ENCODE measurements at regions not wholly inside any gene's neighbourhood (a gene's known extent, or its start where the extent isn't known, plus 50 kb on each side); places are given as distances from the start of the nearest gene placed in this dataset.

DNA sequence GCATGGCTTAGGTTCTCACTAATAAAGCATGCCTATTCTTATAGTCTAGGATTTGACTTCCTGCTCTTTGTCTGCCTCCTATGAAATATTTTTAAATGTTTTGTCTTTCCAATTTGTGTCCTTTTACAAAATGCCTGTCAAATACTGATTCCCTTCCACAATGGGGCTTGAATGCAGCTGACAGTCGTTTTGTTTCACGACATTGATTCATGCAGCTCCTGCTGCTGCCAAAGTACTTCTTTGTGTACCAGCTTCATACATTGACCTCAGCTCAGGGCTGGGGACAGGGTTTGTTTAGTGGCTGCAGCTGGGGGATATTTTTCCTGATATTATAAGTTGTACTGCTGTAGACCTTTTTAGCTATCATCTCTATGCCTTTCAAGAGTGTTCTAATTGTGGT is 371.9 kb upstream of the CHRM2 start:
- Histone ChIP-seq H3K9me3 (no peaks in the 10 kb centered on the region), H3K4me1 (no peaks in the 10 kb centered on the region), H3K27me3 (no peaks in the 10 kb centered on the region), H3K27ac (no peak overlapping the region), H3K4me3 (no peak overlapping the region), H3K36me3 (no peaks in the 10 kb centered on the region)
- TF ChIP-seq, protein P1, sequence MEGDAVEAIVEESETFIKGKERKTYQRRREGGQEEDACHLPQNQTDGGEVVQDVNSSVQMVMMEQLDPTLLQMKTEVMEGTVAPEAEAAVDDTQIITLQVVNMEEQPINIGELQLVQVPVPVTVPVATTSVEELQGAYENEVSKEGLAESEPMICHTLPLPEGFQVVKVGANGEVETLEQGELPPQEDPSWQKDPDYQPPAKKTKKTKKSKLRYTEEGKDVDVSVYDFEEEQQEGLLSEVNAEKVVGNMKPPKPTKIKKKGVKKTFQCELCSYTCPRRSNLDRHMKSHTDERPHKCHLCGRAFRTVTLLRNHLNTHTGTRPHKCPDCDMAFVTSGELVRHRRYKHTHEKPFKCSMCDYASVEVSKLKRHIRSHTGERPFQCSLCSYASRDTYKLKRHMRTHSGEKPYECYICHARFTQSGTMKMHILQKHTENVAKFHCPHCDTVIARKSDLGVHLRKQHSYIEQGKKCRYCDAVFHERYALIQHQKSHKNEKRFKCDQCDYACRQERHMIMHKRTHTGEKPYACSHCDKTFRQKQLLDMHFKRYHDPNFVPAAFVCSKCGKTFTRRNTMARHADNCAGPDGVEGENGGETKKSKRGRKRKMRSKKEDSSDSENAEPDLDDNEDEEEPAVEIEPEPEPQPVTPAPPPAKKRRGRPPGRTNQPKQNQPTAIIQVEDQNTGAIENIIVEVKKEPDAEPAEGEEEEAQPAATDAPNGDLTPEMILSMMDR (IDR thresholded peaks at IDR 0.05): no peak
- TF ChIP-seq POLR2A (IDR thresholded peaks at IDR 0.05): no peak
- WGBS (ENCODE audit: insufficient coverage, low coverage, low lambda C conversion rate, missing lambda C conversion rate): 44% methylated on average over 2 of the region's 2 CpGs
- intact Hi-C loops (cut with DNase I): no loop called here
- DNase-seq (no peak), ATAC-seq (no peak)

DNA sequence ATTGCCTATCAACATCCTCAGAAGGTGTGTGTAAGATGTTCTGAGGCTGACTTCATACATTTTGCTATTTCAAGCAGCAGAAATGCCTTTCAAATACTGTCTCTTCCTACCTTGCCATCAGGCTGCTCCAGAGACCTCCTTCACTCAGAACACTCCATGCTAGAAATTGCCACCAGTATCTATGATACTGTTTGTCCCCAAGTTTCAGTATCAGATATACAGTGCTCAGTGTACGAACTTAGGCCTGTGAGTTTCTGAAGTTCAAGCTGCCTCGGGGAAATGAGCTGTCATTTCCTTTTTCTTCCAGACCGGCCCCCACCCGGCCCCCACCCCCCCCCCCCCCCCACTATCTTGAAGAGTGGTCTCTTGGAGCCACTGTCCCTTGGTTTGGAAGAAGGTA is 373.4 kb upstream of the CHRM2 start:
- H3K36me3 ChIP-seq: no peaks in the 10 kb centered on the region
- no peak for ATAC-seq
- H3K27me3 ChIP-seq: no peaks in the 10 kb centered on the region

DNA sequence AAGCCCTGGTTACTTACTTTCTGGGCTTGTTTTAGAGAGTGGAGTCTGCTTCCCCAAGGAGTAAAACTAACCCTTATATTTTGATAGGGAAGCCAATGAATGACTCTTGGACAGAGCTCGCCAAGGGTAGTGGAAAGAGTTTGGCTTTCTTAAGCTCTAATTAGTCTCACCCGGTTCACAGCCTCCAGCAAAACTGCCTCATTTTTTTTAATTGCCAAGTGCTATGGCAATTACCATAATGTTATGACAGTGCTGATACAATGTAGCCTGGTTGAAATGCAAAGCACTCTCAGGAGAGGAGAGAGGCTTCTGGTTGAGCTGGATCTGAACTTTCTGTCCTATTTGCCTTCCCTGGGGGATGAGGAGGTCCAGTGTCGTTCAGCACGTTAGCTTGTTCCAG is 376.1 kb upstream of the CHRM2 start:
- ATAC-seq (no peak), DNase-seq (no peak)
- no peaks in the 10 kb centered on the region for H3K4me1 ChIP-seq
- TF ChIP-seq POLR2A (IDR thresholded peaks at IDR 0.05): no peak
- TF ChIP-seq, protein P1 (IDR thresholded peaks at IDR 0.05): no peak
- 44% methylated on average over 4 of the region's 4 CpGs for WGBS (ENCODE audit: insufficient coverage, low coverage, low lambda C conversion rate, missing lambda C conversion rate)
- no peaks in the 10 kb centered on the region for H3K27me3 ChIP-seq
- H3K36me3 ChIP-seq: no peaks in the 10 kb centered on the region
- intact Hi-C loops (cut with DNase I): no loop called here
- H3K27ac ChIP-seq: no peak overlapping the region
- no peaks in the 10 kb centered on the region for H3K9me3 ChIP-seq
- H3K4me3 ChIP-seq: no peak overlapping the region

More for the DNA sequence above, 373.4 kb upstream of the CHRM2 start:
- Histone ChIP-seq H3K4me1 (no peaks in the 10 kb centered on the region), H3K9me3 (no peaks in the 10 kb centered on the region), H3K4me3 (no peak overlapping the region), H3K27ac (no peak overlapping the region)
- no peak for DNase-seq
- intact Hi-C loops (cut with DNase I): no loop called here
- 48% methylated on average over 4 of the region's 4 CpGs for WGBS (ENCODE audit: insufficient coverage, low coverage, low lambda C conversion rate, missing lambda C conversion rate)
- no peak for TF ChIP-seq POLR2A (IDR thresholded peaks at IDR 0.05)

DNA sequence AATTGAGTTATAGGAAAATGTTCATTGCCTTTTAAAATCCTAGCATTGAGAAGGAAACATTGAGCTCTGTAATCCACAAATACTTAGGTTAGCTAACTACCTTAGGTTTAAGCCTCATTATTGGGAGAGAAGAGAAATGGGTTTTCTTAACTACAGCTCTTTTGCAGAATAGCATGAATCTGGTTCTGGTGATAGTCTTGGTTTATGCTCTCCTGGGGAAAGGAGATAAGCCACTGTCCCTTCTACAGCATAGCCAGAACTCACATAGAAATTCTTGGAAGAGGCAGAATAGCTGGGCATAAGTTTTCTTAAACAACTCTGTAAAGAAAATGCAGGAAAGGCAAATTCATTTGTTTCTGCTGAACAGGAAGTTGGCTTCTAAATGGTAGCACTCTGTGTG is 378.6 kb upstream of the CHRM2 start:
- TF ChIP-seq POLR2A (IDR thresholded peaks at IDR 0.05): no peak
- TF ChIP-seq, protein P1 (IDR thresholded peaks at IDR 0.05): no peak
- no peak overlapping the region for H3K4me3 ChIP-seq
- H3K36me3 ChIP-seq: no peaks in the 10 kb centered on the region
- DNase-seq (no peak), ATAC-seq (no peak)
- H3K4me1 ChIP-seq: no peaks in the 10 kb centered on the region
- H3K9me3 ChIP-seq: no peaks in the 10 kb centered on the region
- intact Hi-C loops (cut with DNase I): no loop called here
- H3K27ac ChIP-seq: no peak overlapping the region
- H3K27me3 ChIP-seq: no peaks in the 10 kb centered on the region

DNA sequence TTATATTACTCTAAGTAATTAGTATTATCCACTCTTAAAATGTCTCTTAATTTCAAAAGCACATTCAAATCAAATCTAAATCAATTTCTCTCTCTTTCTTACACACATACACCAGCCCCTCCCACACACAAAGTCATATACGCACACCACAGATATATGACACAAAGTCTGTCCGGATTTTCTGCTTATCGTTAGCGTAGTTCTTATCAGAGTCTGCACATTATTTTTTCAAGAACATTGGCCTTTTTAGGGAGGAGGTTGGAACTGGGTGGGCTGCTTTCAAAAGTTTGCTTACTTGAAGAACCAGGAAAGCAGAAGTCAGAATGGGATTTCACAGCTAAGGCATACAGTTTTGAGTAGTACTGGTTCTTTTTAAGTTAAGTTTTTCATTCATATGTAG is 387.6 kb upstream of the CHRM2 start:
- Histone ChIP-seq H3K27ac (no peak overlapping the region), H3K4me1 (no peaks in the 10 kb centered on the region), H3K27me3 (no peaks in the 10 kb centered on the region), H3K9me3 (no peaks in the 10 kb centered on the region), H3K4me3 (no peak overlapping the region), H3K36me3 (no peaks in the 10 kb centered on the region)
- WGBS (ENCODE audit: insufficient coverage, low coverage, low lambda C conversion rate, missing lambda C conversion rate): 56% methylated on average over 4 of the region's 4 CpGs
- TF ChIP-seq, protein P1 (IDR thresholded peaks at IDR 0.05): no peak
- no peak for TF ChIP-seq POLR2A (IDR thresholded peaks at IDR 0.05)
- no peak for DNase-seq
- ATAC-seq: no peak
- intact Hi-C loops (cut with DNase I): no loop called here
